ENCODE measurements at regions not wholly inside any gene's neighbourhood (a gene's known extent, or its start where the extent isn't known, plus 50 kb on each side); places are given as distances from the start of the nearest gene placed in this dataset.

DNA sequence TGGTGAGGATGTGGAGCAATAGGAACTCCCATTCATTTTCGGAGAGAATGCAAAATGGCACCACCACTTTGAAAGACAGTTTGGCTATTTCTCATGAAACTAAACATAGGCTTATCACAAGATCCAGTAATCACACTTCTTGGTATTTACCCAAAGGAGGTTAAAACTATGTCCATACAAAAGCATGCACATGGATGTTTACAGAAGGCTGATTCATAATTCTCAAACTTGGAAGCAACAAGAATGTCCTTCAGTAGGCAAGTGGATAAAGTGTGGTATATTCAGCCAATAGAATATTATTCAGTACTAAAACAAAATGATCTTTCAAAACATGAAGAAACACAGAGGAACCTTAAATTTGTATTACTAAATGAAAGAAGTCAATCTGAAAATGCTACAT lies 440.6 kb downstream of the FBXO15 start:
- TF ChIP-seq, protein P1, sequence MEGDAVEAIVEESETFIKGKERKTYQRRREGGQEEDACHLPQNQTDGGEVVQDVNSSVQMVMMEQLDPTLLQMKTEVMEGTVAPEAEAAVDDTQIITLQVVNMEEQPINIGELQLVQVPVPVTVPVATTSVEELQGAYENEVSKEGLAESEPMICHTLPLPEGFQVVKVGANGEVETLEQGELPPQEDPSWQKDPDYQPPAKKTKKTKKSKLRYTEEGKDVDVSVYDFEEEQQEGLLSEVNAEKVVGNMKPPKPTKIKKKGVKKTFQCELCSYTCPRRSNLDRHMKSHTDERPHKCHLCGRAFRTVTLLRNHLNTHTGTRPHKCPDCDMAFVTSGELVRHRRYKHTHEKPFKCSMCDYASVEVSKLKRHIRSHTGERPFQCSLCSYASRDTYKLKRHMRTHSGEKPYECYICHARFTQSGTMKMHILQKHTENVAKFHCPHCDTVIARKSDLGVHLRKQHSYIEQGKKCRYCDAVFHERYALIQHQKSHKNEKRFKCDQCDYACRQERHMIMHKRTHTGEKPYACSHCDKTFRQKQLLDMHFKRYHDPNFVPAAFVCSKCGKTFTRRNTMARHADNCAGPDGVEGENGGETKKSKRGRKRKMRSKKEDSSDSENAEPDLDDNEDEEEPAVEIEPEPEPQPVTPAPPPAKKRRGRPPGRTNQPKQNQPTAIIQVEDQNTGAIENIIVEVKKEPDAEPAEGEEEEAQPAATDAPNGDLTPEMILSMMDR (conservative IDR thresholded peaks at IDR 0.05) = no peak
- no peak for TF ChIP-seq ZFX (IDR thresholded peaks at IDR 0.05)

Measured in C4-2B (cell line).